HG02970 (cell line): ENCODE measurements at regions not wholly inside any gene's neighbourhood (a gene's known extent, or its start where the extent isn't known, plus 50 kb on each side); places are given as distances from the start of the nearest gene placed in this dataset.

ENCODE experiments used
- ATAC-seq: cut with Tn5 transposase; IDR thresholded peaks from one replicate; pipeline ENCODE4 v1.9.1; 2021; ENCODE audit warnings: mild to moderate bottlenecking, moderate library complexity, moderate number of reproducible peaks; ENCODE audit not compliant: unreplicated experiment, low FRiP score

DNA sequence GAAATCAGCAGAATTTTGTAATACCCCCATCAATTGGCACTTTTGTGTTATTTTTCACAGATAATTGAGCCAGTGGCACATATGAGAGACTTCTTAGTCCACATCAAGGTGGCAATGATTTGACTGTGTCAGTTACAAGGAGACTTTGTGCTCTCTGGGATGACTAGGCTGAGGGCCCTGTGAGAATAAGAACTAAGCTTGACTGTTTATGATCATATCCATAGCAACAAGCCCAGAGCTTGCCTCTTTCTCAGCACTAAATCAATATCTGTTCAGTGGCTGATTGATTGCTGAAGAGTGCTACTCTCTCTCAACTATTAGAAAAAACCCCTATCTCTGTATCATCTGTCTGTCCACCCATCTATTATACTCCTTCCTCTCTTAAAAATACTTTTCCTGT, 185.3 kb upstream of the PLPP4 start:
- ATAC-seq: no peak

DNA sequence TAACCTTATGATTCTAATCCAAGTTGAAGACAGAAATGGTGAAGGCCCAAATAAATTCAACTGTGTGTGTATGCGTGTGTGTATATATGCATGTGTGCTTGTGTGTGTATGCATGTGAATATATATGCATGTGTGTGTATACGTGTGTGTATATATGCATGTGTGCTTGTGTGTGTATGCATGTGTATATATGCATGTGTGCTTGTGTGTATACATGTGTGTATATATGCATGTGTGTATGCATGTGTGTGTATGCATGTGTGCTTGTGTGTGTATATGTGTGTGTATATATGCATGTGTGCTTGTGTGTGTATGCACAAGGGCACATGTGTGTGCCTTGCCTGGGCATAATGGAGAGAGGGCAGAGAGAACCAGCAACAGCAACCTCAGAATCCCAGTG, 184.7 kb upstream of the PLPP4 start:
- ATAC-seq: no peak

DNA sequence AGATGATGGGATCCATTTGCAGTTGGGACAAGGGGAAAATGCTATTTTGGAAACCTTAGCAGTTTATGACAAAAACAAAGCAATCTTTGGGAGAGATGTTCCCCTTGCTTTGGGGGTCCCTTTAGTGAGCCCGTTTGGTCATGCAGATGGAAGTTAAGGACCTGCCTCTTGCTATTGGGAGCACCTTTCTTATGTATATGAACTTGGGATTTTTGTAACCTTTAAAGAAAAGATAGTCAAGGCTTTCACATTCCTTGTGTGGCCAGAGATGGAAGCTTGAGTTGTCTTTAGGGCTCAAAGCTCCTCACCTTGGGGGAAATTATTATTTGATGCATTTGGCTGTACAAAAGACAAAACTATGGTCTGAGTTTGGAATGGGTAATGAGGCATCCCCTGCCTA, 179.0 kb upstream of the PLPP4 start:
- ATAC-seq: no peak

DNA sequence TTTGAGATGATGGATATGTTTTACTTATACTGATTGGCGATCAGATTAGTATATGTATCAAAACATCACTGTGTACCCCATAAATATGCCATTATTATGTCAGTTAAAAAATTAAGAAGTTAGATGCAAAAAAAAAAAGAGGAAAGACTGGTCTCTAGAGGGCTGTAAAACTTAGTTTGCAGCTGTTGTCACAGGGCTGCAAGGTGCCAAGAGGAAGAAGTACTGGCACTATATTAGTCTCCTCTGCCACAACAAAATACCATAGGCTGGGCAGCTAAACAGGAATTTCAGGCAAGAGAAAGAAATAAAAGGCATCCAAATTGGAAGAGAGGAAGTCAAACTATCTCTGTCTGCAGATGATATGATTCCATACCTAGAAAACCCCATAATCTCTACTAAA, 177.8 kb upstream of the PLPP4 start:
- ATAC-seq: no peak

DNA sequence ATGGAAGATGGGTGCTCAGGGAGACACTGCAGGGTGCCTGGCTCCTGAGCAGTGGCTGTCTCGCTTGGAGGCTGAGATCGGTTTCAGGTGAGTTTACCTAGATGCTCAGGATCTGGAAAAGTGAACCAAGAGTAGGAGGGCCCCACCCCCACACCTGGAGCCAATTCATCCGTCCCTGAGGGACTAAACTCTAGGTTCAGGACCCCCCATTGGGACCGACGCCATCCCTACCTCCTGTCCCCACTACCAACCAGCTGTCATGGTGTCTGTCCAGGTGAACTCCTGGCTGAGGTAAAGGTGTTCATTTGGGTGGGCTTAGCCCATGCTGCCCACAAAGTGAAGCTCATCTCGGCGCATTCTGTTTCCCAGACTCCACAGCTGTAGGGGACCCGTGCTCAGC, 174.6 kb upstream of the PLPP4 start:
- ATAC-seq: no peak

DNA sequence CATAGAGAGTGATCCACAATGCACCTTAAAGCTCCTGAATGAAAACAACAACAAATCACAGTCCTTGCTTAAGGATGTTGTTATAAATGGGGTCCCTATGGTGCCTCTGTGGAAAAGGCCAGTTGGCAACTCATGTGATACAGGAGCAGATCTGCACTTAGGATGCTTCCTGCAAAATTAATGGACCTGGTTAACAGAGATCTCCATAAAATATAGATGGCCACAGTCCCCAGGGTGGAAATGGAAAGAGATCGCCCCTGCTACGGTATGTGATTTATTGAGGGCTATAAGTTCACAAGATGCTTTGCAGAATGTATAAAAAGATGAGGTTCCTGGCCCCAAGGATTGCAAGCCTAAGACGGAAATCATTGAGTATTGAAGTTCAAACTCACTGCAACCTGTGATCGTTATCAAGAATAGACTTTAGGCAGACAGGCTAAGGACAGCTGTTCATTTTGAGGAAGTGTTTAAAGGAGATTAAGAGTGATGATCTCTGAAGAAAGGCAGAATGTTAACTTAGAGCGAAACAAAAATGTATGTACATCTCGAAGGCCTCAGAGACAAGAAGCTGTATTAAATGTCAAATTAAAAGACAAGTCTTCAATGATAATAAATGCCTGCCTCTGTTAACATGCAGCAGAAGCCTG, 174.1 kb upstream of the PLPP4 start:
- ATAC-seq: no peak

DNA sequence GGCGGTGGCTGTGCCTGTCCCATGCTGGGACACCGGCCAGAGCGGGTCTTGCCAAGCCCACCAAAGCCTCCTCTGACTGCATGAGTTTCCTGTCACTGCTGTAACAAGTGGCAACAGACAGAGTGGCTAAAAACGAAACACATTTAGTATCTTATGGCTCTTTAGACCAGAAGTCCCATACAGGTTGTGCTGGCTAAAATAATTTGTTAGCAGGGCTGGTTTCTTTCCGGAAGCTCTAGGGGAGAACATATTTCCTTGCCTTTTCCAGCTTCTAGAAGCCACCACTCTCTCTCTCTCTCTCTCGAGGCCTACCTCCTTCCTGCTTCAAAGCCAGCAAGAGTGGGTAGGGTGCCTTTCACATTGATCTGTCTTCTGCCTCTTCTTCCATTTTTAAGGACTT, 171.6 kb upstream of the PLPP4 start:
- no peak for ATAC-seq

DNA sequence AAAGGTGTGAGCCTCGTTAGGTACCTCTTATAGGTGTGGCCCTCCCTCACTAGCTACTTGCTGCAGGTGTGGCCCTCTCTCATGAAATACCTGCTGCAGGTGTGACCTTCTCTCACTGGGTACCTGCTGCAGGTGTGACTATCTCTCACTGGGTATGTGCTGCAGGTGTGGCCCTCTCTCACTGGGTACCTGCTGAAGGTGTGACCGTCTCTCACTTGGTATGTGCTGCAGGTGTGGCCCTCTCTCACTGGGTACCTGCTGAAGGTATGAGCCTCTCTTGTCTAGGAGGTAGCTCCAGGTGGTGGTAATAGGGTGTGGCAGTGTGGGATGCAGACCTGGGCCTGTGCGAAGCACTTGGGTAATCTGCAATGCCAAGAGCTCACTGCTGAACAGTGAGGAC, 170.7 kb upstream of the PLPP4 start:
- ATAC-seq: no peak

DNA sequence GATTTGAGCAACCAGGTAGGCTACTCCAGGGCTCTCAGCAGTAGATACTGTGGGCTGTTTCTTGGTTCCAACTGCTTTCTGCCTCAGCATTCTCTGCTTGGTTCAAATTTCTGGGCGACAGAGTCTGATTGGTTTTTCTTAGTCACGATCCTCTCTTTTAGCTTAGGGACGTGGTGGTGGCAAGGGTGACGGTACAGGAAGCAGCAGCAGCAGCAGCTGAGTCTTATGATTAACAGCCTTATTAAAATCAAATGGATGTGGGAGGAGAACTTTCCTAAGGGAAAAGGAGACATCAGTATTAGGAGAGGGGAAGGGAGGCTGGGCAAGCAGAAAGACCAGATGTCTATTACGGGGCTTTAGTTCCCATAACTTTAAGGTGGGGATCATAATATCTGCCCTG, 156.5 kb upstream of the PLPP4 start:
- no peak for ATAC-seq

DNA sequence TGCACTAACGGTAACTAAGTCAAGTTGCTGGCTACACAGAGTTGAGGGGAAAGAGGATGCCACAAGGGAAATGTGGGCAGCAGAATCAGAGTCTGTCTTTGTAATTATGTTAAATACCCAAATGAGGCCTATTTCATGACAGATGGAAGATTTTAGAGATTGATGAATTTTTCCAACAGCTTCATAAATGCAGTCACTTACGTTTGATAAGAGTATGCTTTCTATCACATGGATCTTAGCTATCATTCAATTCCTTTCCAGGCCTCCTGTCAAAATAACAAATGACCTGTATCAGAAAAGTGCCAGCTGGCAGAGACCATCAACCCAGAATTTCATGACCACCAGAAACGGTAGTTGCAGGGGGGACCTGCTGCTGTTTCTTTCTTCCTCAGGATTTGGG, 148.4 kb upstream of the PLPP4 start:
- no peak for ATAC-seq

DNA sequence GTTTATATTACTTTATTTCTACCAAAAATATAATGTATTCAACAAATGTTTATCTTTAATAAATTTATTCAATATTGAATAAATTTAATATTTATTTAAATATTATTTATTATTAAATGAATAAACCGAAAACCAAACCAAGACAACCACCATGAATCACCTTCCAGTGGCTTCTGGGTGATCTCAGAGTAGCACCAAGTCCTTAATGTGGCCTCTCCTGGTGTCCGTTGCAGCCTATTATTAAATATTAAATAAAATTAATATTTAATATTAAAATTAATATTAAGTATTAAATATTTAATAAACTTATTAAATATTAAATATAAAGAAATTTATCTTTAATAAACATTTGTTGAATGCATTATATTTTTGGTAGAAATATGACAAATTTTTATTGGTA, 143.3 kb upstream of the PLPP4 start:
- ATAC-seq: no peak

DNA sequence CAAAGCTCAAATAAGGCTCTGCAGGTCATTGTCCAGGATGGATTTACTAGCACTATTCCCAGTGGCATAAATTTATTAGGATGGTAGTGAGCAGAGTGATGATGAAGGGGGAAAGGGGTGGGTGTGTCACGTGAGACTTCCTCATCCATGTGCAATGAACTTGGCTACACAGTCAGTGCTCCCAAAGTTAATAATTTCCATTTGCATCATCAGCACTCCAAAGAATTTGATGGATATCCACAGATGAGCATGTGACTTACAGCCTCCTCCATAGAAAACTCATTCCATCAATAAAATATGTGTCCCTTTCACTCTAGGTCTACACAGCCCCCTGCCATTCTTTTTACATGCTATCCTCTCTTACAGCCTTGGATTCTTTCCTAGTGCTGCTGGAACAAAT, 142.6 kb upstream of the PLPP4 start:
- no peak for ATAC-seq

DNA sequence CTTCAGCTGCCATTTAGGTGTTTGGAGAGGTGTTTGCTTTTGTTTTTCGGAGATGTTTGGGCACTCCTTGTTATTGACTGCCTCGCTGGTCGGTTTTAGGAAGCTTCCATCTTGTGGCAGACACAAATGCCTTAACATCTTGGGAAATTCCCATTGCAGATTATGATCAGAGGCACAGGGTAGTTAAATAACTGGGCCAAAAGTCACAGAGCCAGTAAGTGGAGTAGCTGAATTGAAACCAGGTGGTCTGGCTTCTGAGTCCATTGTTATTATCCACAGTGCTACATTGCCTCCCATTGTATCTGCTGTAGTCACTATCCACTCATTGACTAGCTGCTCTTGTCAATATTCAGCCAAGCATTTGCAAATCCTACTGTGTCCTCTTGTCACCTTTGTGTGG, 138.2 kb upstream of the PLPP4 start:
- ATAC-seq: no peak

DNA sequence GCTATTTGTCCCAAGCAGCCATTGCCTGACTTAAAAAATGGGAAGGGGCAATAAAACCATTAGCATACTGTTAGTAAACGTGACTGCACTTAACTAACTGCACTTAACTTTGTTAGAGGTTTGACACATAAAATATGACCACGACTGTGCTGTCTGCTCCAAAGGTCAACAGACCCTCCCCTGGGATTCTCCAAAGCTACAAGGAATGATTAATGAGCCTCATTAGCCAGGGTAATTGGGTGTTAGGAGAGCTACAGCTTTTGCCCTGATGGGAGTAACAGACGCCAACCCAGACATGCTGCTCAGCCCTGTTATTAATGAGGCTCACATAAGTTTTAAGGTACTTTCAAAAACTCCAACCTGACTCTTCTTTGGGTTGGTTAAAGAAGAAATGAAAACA, 129.4 kb upstream of the PLPP4 start:
- ATAC-seq: no peak

DNA sequence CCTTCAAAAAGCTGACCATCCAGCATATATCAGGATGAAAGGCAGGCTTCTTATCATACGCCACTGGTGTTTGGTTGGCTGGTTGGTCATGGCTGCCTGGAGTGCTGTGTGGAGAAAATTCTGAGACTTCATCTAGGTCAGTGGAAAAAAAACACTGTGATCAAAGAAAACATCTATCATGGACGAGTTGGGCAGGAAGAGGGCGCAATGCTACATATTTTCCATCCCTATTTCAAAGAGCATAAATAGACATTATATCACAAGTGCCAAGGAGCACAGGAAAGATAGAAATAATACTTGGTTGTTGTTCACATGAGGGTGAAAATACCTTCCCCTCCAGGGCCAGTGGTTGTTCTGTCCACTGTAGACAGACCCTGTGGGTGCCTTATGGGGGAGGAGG, 128.4 kb upstream of the PLPP4 start:
- no peak for ATAC-seq

DNA sequence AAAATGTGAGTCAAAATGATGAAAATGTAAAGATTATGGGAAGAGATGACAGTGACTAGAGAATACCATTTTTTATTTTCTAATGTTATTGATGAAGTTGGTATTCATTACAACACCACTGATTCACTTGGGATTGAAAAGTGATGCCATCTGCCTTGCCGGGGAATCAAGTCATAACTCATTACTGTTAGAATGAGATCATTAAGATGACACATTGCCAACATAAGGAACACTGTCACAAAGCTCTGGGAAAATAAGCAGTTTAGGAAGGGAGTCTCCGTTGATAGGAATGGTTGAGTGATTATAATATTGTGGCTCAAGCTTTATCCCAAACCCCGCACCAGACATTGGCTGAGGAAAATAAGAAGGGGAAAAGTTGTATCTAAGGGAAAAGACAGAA, 121.5 kb upstream of the PLPP4 start:
- ATAC-seq: no peak

DNA sequence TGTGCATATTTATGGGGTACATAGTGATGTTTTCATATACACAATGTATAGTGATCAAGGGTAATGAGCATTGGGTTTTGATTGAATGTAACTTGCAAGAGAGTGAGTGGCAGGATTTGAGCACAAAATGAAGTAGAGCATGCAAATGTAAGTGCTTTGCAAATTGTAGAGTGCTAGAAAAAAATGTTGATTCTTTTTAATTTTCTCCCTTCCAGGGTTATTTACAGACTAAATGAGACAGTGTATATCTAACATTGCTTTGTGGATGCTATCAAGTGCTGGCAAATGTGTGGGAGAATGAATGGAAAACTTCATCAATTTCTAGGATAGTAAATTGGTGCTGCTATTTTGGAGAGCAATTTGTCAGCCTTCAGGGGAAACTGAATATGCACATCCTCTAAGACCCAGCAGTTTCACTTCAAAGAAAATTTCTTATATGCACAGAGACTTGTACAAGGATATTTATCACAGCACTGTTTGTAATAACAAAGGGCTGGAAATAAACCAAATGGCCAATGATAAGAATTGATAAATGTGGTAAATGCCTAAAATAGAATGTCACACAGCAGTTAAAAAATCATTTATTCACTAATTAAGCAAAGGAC, 120.6 kb upstream of the PLPP4 start:
- ATAC-seq: no peak

DNA sequence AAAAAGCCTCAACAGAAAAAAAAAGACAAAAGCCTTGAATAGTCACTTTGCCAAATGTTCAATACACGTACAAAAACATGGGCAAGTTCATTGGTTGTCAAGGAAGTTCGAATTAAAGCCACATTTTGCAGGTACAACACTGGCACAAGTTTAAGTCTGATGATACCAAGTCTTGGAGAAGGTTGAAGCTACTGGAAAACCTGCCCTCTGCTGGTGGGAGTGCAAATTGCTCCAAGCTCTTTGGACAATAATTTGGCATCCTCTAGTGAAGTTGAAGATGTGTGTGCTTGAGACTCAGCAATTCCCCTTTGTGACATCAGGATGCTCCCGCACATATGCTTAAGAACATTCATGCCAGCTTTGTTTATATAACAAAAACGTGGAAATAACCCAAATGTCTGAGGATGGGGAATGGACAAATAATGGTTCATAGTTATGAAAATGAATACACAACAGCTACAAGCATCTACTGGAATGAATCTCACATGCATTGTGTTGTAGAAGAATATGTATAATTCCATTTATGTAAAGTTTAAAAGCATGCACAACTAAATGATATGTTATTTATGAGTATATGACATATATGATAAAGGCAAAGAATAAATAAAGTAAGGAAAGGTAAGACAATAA, 120.0 kb upstream of the PLPP4 start:
- no peak for ATAC-seq

DNA sequence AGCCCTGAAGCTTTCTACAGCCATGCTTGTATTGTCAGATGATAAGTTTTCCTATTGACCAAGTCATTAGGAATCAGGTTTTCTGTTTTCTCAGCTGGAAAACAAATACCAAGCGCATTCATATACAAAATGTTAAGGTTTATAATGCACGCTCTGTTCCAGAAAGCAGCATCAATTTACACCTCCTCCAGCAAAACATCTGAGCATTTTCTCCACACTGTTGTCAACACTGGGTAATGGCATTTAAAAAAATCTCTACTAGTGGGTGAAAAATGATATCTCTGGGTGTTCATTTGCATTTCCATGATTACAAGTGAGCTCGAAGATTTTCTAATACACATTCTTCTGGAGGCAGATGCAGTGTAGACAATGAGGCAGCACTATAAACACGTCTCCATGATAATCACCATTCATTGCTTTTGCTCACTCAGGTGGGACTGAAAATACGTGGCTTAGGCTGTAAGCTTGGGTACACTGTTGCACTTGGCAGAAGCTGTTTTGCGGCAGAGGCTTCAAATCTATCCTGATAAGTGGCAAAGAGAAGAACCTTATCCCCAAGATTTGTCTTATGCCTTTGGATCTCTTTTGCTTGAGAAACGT, 114.8 kb upstream of the PLPP4 start:
- ATAC-seq: no peak

DNA sequence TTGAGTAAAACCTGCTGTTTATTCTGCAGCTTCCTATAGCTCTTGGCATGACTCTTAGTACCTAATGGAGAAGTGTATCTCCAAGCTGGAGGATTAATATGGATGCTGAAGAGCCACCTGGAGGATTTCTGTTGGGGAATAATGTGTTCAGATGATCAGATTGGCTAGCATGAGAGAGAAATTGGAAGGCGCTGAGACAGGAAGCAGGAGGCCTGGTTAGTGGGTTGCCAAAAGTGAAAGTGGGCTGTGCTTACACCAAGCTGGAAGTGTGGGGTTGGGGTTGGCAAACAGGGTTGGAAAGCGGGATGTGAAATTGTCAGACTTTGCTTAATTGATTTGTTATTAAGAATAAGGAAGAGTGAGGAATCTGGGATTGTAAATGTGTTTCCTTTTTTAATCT, 111.8 kb upstream of the PLPP4 start:
- ATAC-seq: no peak

DNA sequence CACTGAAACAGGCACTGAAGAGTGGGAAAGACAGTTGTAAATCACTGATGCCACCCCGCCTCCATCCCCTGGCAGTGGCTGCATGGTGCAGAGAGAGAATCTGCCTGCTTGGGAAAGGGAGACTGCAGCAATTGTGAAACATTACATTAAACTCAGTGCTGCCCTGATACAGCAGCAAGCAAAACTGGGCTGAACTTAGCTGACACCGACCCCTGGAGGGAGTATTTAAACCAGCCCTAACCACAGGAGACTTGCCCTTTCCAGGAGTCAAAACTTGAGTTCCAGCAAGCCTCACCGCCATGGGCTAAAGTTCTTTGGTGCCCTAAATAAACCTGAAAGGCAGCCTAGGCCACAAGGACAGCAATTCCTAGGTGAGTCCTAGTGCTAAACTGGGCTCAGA, 109.4 kb upstream of the PLPP4 start:
- no peak for ATAC-seq

DNA sequence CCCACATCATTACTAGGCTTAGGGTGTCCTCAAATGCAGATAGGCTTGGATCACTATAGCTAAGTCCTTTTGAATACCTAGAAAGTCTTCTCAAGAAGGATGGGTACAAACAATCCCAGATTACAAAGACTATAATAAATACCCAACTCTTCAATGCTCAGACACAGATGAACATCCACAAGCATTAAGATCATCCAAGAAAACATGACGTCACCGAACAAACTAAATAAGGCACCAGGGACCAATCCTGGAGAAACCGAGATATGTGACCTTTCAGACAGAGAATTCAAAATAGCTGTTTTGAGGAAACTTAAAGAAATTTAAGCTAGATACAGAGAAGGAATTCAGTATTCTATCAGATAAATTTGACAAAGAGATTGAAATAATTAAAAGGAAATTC, 108.0 kb upstream of the PLPP4 start:
- ATAC-seq: no peak
